HEK293 (cell line): ENCODE measurements at regions not wholly inside any gene's neighbourhood (a gene's known extent, or its start where the extent isn't known, plus 50 kb on each side); places are given as distances from the start of the nearest gene placed in this dataset.

Experiments
- INSM2 ChIP-seq: fragments of 450-650 bp; formaldehyde crosslinking; IDR thresholded peaks from 2 replicates; pipeline ENCODE4 v1.5.1; 2016; ENCODE audit warnings: missing biosample characterization, missing genetic modification characterization
- REST ChIP-seq: fragments of 450-650 bp; formaldehyde crosslinking; IDR thresholded peaks from 2 replicates; pipeline ENCODE4 v1.5.1; 2016; ENCODE audit warnings: missing biosample characterization, missing genetic modification characterization
- TF ChIP-seq, protein P1 (sequence below): fragments of 450-650 bp; formaldehyde crosslinking; IDR thresholded peaks from 2 replicates; pipeline ENCODE4 v1.5.1; 2016; ENCODE audit warnings: missing biosample characterization, missing genetic modification characterization
- TF ChIP-seq, protein P2 (sequence below): fragments of 450-650 bp; formaldehyde crosslinking; IDR thresholded peaks from 2 replicates; pipeline ENCODE4 v1.5.1; 2016; ENCODE audit warnings: missing biosample characterization, missing genetic modification characterization

- TF ChIP-seq REST (tag by site-specific recombination): no peak
- TF ChIP-seq, protein P1, sequence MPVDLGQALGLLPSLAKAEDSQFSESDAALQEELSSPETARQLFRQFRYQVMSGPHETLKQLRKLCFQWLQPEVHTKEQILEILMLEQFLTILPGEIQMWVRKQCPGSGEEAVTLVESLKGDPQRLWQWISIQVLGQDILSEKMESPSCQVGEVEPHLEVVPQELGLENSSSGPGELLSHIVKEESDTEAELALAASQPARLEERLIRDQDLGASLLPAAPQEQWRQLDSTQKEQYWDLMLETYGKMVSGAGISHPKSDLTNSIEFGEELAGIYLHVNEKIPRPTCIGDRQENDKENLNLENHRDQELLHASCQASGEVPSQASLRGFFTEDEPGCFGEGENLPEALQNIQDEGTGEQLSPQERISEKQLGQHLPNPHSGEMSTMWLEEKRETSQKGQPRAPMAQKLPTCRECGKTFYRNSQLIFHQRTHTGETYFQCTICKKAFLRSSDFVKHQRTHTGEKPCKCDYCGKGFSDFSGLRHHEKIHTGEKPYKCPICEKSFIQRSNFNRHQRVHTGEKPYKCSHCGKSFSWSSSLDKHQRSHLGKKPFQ (tag by site-specific recombination): no peak
- TF ChIP-seq, protein P2, sequence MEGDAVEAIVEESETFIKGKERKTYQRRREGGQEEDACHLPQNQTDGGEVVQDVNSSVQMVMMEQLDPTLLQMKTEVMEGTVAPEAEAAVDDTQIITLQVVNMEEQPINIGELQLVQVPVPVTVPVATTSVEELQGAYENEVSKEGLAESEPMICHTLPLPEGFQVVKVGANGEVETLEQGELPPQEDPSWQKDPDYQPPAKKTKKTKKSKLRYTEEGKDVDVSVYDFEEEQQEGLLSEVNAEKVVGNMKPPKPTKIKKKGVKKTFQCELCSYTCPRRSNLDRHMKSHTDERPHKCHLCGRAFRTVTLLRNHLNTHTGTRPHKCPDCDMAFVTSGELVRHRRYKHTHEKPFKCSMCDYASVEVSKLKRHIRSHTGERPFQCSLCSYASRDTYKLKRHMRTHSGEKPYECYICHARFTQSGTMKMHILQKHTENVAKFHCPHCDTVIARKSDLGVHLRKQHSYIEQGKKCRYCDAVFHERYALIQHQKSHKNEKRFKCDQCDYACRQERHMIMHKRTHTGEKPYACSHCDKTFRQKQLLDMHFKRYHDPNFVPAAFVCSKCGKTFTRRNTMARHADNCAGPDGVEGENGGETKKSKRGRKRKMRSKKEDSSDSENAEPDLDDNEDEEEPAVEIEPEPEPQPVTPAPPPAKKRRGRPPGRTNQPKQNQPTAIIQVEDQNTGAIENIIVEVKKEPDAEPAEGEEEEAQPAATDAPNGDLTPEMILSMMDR: no peak
- TF ChIP-seq INSM2 (tag by site-specific recombination): no peak
Observed at GRCh38 chr11:96523656-96524055, 133.8 kb downstream of the JRKL start.
